OCI-LY7 (cell line): ENCODE measurements at regions not wholly inside any gene's neighbourhood (a gene's known extent, or its start where the extent isn't known, plus 50 kb on each side); places are given as distances from the start of the nearest gene placed in this dataset.

ENCODE experiments used
- EZH2phosphoT487 ChIP-seq: fragments of 200-600 bp; sonication (generic); IDR thresholded peaks from 2 replicates; pipeline ENCODE4 v1.6.1; 2018; ENCODE audit warnings: low read depth, borderline replicate concordance, mild to moderate bottlenecking, mixed run types, antibody characterized with exemption, low read length, moderate library complexity, mixed read lengths
- TF ChIP-seq, protein P1 (sequence below): fragments of 200-600 bp; sonication (generic); conservative IDR thresholded peaks from 2 replicates; pipeline ENCODE4 v1.5.1; 2014; ENCODE audit warnings: mild to moderate bottlenecking, antibody characterized with exemption, low read length, moderate library complexity, mixed read lengths

DNA sequence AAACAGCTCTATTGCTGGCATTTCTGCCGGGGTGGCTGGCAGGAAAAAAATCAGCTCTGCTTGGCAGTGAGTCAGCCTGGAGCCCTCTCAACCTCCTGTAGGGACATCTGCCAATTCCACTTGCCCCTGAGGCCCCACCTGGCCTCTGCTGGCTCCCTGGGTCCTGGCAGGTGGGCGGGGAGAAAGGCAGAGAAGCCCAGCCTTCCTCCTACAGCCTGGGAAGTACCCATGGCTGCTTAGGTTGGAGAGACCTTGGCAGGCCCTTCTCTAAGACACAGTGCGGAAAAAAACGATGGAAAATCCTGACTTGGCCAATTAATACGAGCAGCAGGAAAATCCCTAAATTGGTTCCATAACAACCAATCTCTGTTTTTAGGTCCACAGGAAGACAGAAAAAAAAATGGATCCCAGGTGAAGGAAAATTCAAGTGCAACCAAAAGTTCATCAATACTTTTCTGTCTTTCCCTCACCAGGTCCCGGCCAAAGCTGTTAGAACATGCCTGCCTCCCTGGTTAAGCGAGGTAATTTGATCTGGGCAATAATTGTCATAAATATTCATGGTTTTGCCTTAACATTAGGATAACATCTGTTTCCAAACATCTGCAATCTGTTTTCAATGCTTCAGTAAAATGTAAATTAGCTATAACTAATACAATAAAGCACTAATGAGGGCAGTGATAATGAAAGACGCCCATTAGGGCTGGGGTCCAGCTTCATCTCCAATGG is 245.9 kb downstream of the TFCP2L1 start:
- TF ChIP-seq, protein P1, sequence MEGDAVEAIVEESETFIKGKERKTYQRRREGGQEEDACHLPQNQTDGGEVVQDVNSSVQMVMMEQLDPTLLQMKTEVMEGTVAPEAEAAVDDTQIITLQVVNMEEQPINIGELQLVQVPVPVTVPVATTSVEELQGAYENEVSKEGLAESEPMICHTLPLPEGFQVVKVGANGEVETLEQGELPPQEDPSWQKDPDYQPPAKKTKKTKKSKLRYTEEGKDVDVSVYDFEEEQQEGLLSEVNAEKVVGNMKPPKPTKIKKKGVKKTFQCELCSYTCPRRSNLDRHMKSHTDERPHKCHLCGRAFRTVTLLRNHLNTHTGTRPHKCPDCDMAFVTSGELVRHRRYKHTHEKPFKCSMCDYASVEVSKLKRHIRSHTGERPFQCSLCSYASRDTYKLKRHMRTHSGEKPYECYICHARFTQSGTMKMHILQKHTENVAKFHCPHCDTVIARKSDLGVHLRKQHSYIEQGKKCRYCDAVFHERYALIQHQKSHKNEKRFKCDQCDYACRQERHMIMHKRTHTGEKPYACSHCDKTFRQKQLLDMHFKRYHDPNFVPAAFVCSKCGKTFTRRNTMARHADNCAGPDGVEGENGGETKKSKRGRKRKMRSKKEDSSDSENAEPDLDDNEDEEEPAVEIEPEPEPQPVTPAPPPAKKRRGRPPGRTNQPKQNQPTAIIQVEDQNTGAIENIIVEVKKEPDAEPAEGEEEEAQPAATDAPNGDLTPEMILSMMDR: no peak
- TF ChIP-seq EZH2phosphoT487: no peak
